GM12878 (cell line): ENCODE measurements at regions not wholly inside any gene's neighbourhood (a gene's known extent, or its start where the extent isn't known, plus 50 kb on each side); places are given as distances from the start of the nearest gene placed in this dataset.

Experiments used
- BMI1 ChIP-seq: fragments of 450-650 bp; IDR thresholded peaks from 2 replicates; pipeline ENCODE4 v1.6.1; 2016; ENCODE audit warnings: mild to moderate bottlenecking, moderate library complexity, borderline replicate concordance
- CHD2 ChIP-seq: IDR thresholded peaks from 2 replicates; pipeline ENCODE4 v1.6.1; 2011; ENCODE audit warnings: low read depth, low read length, improper control_type of control experiment, borderline replicate concordance
- EGR1 ChIP-seq, 2 experiments: IDR thresholded peaks; 1 replicate in 1 of 2; 2 replicates in 1 of 2; pipeline ENCODE4 v1.6.1; 2011 to 2012; ENCODE audit warnings: low read depth in 2 of 2, low read length in 2 of 2, borderline replicate concordance in 1 of 2, mild to moderate bottlenecking in 1 of 2, moderate library complexity in 1 of 2
- ESRRA ChIP-seq: IDR thresholded peaks from 2 replicates; pipeline ENCODE4 v1.6.1; 2012; ENCODE audit warnings: mild to moderate bottlenecking, low read length, improper control_type of control experiment
- IKZF2 ChIP-seq, 2 experiments: fragments of 450-650 bp; IDR thresholded peaks; 2 replicates each; pipeline ENCODE4 v1.6.1; 2017; ENCODE audit warnings: mild to moderate bottlenecking in 2 of 2, moderate library complexity in 2 of 2
- NBN ChIP-seq: fragments of 450-650 bp; IDR thresholded peaks from 2 replicates; pipeline ENCODE4 v1.6.1; 2016
- NFIC ChIP-seq: IDR thresholded peaks from 2 replicates; pipeline ENCODE4 v1.6.1; 2012; ENCODE audit warnings: low read depth, mild to moderate bottlenecking, inconsistent platforms, low read length, moderate library complexity
- NR2F1 ChIP-seq: fragments of 450-650 bp; conservative IDR thresholded peaks from 2 replicates; pipeline ENCODE4 v1.6.1; 2017; ENCODE audit warnings: mild to moderate bottlenecking
- PAX5 ChIP-seq: IDR thresholded peaks from 2 replicates; pipeline ENCODE4 v1.6.1; 2011; ENCODE audit warnings: low read depth, low read length, borderline replicate concordance
- POU2F2 ChIP-seq: IDR thresholded peaks from 3 replicates; pipeline ENCODE4 v1.6.1; 2011; ENCODE audit warnings: low read depth, mild to moderate bottlenecking, low read length, borderline replicate concordance
- RAD51 ChIP-seq: fragments of 450-650 bp; IDR thresholded peaks from 2 replicates; pipeline ENCODE4 v1.6.1; 2016; ENCODE audit warnings: moderate library complexity, mild to moderate bottlenecking, inconsistent platforms
- RCOR1 ChIP-seq: conservative IDR thresholded peaks from 2 replicates; pipeline ENCODE4 v1.6.1; 2012; ENCODE audit warnings: low read depth, low read length, improper control_type of control experiment
- SIX5 ChIP-seq: IDR thresholded peaks from 2 replicates; pipeline ENCODE4 v1.6.1; 2011; ENCODE audit warnings: mild to moderate bottlenecking, low read depth, low read length, moderate library complexity; ENCODE audit not compliant: severe bottlenecking
- SMAD5 ChIP-seq: IDR thresholded peaks from 2 replicates; pipeline ENCODE4 v1.6.1; 2016; ENCODE audit warnings: antibody characterized with exemption, low read depth
- SREBF2 ChIP-seq: IDR thresholded peaks from 2 replicates; pipeline ENCODE4 v1.6.1; 2012; ENCODE audit warnings: mild to moderate bottlenecking, low read length
- TARDBP ChIP-seq: IDR thresholded peaks from 2 replicates; pipeline ENCODE4 v1.6.1; 2016; ENCODE audit warnings: borderline replicate concordance
- YBX1 ChIP-seq: fragments of 450-650 bp; IDR thresholded peaks from 2 replicates; pipeline ENCODE4 v1.6.1; 2016; ENCODE audit warnings: antibody characterized with exemption
- ZNF217 ChIP-seq: fragments of 450-650 bp; IDR thresholded peaks from 2 replicates; pipeline ENCODE4 v1.6.1; 2017; ENCODE audit warnings: antibody characterized with exemption, mild to moderate bottlenecking
- ZNF274 ChIP-seq: IDR thresholded peaks from one replicate; pipeline ENCODE4 v1.8.0; 2011; ENCODE audit not compliant: insufficient read length, insufficient read depth
- ZNF622 ChIP-seq: fragments of 450-650 bp; IDR thresholded peaks from 2 replicates; pipeline ENCODE4 v1.6.1; 2017; ENCODE audit warnings: mild to moderate bottlenecking, inconsistent platforms
- ZSCAN29 ChIP-seq: fragments of 450-650 bp; IDR thresholded peaks from 2 replicates; pipeline ENCODE4 v1.6.1; 2017; ENCODE audit warnings: mild to moderate bottlenecking, moderate library complexity
- TF ChIP-seq, protein P1 (sequence below): fragments of 450-650 bp; IDR thresholded peaks from 2 replicates; pipeline ENCODE4 v1.6.1; 2017; ENCODE audit warnings: mild to moderate bottlenecking, low read depth, inconsistent platforms; ENCODE audit not compliant: poor library complexity, severe bottlenecking
- TF ChIP-seq, protein P2 (sequence below): fragments of 150-350 bp; IDR thresholded peaks from 2 replicates; pipeline ENCODE4 v1.6.1; 2014; ENCODE audit warnings: mild to moderate bottlenecking, low read depth, low read length
- TF ChIP-seq, protein P3 (sequence below): IDR thresholded peaks from 2 replicates; pipeline ENCODE4 v1.6.1; 2012; ENCODE audit warnings: low read depth, low read length, improper control_type of control experiment
- TF ChIP-seq, protein P4 (sequence below): fragments of 450-650 bp; IDR thresholded peaks from 2 replicates; pipeline ENCODE4 v1.6.1; 2016; ENCODE audit warnings: mild to moderate bottlenecking
- TF ChIP-seq, protein P5 (sequence below): IDR thresholded peaks from 2 replicates; pipeline ENCODE4 v1.6.1; 2011; ENCODE audit warnings: borderline replicate concordance, low read depth, mild to moderate bottlenecking, moderate library complexity, low read length; ENCODE audit not compliant: insufficient read depth, poor library complexity, severe bottlenecking

DNA sequence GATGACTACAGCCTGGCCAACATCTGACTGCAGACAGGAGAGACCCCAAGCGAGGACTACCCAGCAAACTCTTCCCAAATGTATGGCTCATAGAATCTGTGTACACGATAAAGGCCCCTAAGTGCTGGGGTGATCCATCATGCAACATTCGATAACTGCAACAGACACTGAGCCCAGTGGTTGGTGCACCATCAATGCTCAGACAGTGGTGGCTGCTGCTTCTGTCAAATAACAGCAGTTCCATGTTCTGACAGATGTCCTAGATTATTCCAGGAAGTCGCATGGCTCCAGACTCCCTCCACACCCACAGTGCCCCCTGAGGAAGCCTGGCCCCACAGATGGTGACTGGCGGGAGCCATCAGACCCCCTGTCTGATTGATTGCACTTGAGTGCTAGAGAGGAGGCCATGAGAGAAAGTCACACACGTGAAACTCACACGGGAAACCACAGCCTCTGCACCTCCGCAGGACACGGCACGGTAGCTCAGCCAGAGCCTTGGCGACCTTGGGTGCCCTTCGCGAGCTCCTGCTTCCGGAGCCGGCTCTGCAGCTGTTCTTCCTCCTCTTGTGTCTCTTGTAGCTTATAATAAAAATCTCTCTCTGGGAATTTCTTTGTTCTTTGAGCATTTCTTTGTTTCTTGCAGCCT is 1155.9 kb downstream of the TBC1D22A start (continued):
- TF ChIP-seq SREBF2 (no peak), TARDBP (no peak), ZSCAN29 (no peak), CHD2 (0 out of 2 replicates have a peak, but pooled peaks have one; percentile 21), EGR1 (IDR thresholded peaks at IDR 0.05; ENCODE audit: borderline replicate concordance in 1 of 2, low read depth in 2 of 2, low read length in 2 of 2) (peak in 1 of 2 experiments; percentile 12; a peak in 1 of 3 replicates), BMI1 (no peak), POU2F2 (no peak), YBX1 (no peak), ESRRA (peak; percentile 94), NFIC (no peak; the same call in 1 of the 2 replicates), IKZF2 (IDR thresholded peaks at IDR 0.05) (peak in 1 of 2 experiments; percentile 37; a peak in 2 of 4 replicates), SIX5 (no peak), NBN (no peak), ZNF217 (no peak), RAD51 (no peak), ZNF274 (no peak), ZNF622 (no peak), NR2F1 (peak; percentile 74), RCOR1 (no peak), PAX5 (peak; percentile 95), SMAD5 (no peak)
- TF ChIP-seq, protein P1, sequence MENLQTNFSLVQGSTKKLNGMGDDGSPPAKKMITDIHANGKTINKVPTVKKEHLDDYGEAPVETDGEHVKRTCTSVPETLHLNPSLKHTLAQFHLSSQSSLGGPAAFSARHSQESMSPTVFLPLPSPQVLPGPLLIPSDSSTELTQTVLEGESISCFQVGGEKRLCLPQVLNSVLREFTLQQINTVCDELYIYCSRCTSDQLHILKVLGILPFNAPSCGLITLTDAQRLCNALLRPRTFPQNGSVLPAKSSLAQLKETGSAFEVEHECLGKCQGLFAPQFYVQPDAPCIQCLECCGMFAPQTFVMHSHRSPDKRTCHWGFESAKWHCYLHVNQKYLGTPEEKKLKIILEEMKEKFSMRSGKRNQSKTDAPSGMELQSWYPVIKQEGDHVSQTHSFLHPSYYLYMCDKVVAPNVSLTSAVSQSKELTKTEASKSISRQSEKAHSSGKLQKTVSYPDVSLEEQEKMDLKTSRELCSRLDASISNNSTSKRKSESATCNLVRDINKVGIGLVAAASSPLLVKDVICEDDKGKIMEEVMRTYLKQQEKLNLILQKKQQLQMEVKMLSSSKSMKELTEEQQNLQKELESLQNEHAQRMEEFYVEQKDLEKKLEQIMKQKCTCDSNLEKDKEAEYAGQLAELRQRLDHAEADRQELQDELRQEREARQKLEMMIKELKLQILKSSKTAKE, result no peak
- TF ChIP-seq, protein P2, sequence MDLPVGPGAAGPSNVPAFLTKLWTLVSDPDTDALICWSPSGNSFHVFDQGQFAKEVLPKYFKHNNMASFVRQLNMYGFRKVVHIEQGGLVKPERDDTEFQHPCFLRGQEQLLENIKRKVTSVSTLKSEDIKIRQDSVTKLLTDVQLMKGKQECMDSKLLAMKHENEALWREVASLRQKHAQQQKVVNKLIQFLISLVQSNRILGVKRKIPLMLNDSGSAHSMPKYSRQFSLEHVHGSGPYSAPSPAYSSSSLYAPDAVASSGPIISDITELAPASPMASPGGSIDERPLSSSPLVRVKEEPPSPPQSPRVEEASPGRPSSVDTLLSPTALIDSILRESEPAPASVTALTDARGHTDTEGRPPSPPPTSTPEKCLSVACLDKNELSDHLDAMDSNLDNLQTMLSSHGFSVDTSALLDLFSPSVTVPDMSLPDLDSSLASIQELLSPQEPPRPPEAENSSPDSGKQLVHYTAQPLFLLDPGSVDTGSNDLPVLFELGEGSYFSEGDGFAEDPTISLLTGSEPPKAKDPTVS, result no peak
- TF ChIP-seq, protein P3, sequence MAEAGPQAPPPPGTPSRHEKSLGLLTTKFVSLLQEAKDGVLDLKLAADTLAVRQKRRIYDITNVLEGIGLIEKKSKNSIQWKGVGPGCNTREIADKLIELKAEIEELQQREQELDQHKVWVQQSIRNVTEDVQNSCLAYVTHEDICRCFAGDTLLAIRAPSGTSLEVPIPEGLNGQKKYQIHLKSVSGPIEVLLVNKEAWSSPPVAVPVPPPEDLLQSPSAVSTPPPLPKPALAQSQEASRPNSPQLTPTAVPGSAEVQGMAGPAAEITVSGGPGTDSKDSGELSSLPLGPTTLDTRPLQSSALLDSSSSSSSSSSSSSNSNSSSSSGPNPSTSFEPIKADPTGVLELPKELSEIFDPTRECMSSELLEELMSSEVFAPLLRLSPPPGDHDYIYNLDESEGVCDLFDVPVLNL, result no peak
- TF ChIP-seq, protein P4, sequence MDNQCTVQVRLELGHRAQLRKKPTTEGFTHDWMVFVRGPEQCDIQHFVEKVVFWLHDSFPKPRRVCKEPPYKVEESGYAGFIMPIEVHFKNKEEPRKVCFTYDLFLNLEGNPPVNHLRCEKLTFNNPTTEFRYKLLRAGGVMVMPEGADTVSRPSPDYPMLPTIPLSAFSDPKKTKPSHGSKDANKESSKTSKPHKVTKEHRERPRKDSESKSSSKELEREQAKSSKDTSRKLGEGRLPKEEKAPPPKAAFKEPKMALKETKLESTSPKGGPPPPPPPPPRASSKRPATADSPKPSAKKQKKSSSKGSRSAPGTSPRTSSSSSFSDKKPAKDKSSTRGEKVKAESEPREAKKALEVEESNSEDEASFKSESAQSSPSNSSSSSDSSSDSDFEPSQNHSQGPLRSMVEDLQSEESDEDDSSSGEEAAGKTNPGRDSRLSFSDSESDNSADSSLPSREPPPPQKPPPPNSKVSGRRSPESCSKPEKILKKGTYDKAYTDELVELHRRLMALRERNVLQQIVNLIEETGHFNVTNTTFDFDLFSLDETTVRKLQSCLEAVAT, result no peak
- TF ChIP-seq, protein P5, sequence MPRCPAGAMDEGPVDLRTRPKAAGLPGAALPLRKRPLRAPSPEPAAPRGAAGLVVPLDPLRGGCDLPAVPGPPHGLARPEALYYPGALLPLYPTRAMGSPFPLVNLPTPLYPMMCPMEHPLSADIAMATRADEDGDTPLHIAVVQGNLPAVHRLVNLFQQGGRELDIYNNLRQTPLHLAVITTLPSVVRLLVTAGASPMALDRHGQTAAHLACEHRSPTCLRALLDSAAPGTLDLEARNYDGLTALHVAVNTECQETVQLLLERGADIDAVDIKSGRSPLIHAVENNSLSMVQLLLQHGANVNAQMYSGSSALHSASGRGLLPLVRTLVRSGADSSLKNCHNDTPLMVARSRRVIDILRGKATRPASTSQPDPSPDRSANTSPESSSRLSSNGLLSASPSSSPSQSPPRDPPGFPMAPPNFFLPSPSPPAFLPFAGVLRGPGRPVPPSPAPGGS, result no peak
